ENCODE measurements at regions not wholly inside any gene's neighbourhood (a gene's known extent, or its start where the extent isn't known, plus 50 kb on each side); places are given as distances from the start of the nearest gene placed in this dataset.

- intact Hi-C loops (cut with DNase I), result no loop called here
- H3K4me3 ChIP-seq, result no peak overlapping the region
Measured at GRCh38 chr10:120396228-120396627, 60.8 kb upstream of the PLPP4 start.

GRCh38 chr10:120398180-120398579 lies 58.8 kb upstream of the PLPP4 start:
- H3K4me1 ChIP-seq, result no peaks in the 10 kb centered on the region
- intact Hi-C loops (cut with DNase I), result no loop called here
- DNase-seq (ENCODE audit: low spot score in 2 of 2), result no peak
- no peaks in the 10 kb centered on the region for H3K9me3 ChIP-seq
- no peaks in the 10 kb centered on the region for H3K27me3 ChIP-seq
- no peak overlapping the region for H3K27ac ChIP-seq
- TF ChIP-seq CTCF (IDR thresholded peaks at IDR 0.05), result no peak
- no peak overlapping the region for H3K4me3 ChIP-seq
- H3K36me3 ChIP-seq, result no peaks in the 10 kb centered on the region

More at GRCh38 chr10:120396228-120396627, 60.8 kb upstream of the PLPP4 start:
- H3K9me3 ChIP-seq, result no peaks in the 10 kb centered on the region
- no peaks in the 10 kb centered on the region for H3K27me3 ChIP-seq
- DNase-seq (ENCODE audit: low spot score in 2 of 2), result no peak
- H3K4me1 ChIP-seq, result no peaks in the 10 kb centered on the region
- H3K27ac ChIP-seq, result no peak overlapping the region
- no peak for TF ChIP-seq CTCF (IDR thresholded peaks at IDR 0.05)
- H3K36me3 ChIP-seq, result no peaks in the 10 kb centered on the region

- DNase-seq (ENCODE audit: low spot score in 2 of 2), result no peak
- H3K27ac ChIP-seq, result no peak overlapping the region
- no peak for TF ChIP-seq CTCF (IDR thresholded peaks at IDR 0.05)
- no peaks in the 10 kb centered on the region for H3K4me1 ChIP-seq
- no peaks in the 10 kb centered on the region for H3K36me3 ChIP-seq
- no peaks in the 10 kb centered on the region for H3K27me3 ChIP-seq
- H3K9me3 ChIP-seq, result no peaks in the 10 kb centered on the region
- intact Hi-C loops (cut with DNase I), result no loop called here
- no peak overlapping the region for H3K4me3 ChIP-seq
Measured at GRCh38 chr10:120400601-120401000, 56.4 kb upstream of the PLPP4 start.

- no peak for DNase-seq (ENCODE audit: low spot score in 2 of 2)
- Histone ChIP-seq H3K36me3 (no peaks in the 10 kb centered on the region), H3K4me1 (no peaks in the 10 kb centered on the region), H3K9me3 (no peaks in the 10 kb centered on the region), H3K4me3 (no peak overlapping the region), H3K27me3 (no peaks in the 10 kb centered on the region), H3K27ac (no peak overlapping the region)
- intact Hi-C loops (cut with DNase I), result no loop called here
- TF ChIP-seq CTCF (IDR thresholded peaks at IDR 0.05), result no peak
Measured at GRCh38 chr10:120402147-120402766, 54.8 kb upstream of the PLPP4 start.

GRCh38 chr10:120403109-120403508 lies 53.9 kb upstream of the PLPP4 start:
- Histone ChIP-seq H3K4me3 (no peak overlapping the region), H3K27ac (no peak overlapping the region), H3K36me3 (no peaks in the 10 kb centered on the region), H3K9me3 (no peaks in the 10 kb centered on the region), H3K27me3 (no peaks in the 10 kb centered on the region), H3K4me1 (no peaks in the 10 kb centered on the region)
- TF ChIP-seq CTCF (IDR thresholded peaks at IDR 0.05), result no peak
- intact Hi-C loops (cut with DNase I), result no loop called here
- no peak for DNase-seq (ENCODE audit: low spot score in 2 of 2)

- no peaks in the 10 kb centered on the region for H3K9me3 ChIP-seq
- H3K27ac ChIP-seq, result no peak overlapping the region
- TF ChIP-seq CTCF (IDR thresholded peaks at IDR 0.05), result no peak
- no peaks in the 10 kb centered on the region for H3K36me3 ChIP-seq
- intact Hi-C loops (cut with DNase I), result no loop called here
- H3K4me1 ChIP-seq, result no peaks in the 10 kb centered on the region
- H3K4me3 ChIP-seq, result no peak overlapping the region
- H3K27me3 ChIP-seq, result no peaks in the 10 kb centered on the region
- no peak for DNase-seq (ENCODE audit: low spot score in 2 of 2)
Measured at GRCh38 chr10:120406376-120406775, 50.7 kb upstream of the PLPP4 start.

Measured in ascending aorta (tissue), 2 donors.